Breast epithelium (tissue), 3 donors: ENCODE measurements at regions not wholly inside any gene's neighbourhood (a gene's known extent, or its start where the extent isn't known, plus 50 kb on each side); places are given as distances from the start of the nearest gene placed in this dataset.

Source experiments
- CTCF ChIP-seq, 3 donors: fragments of 450-650 bp; IDR thresholded peaks; one replicate each; pipeline ENCODE4 v1.5.1; 2016 to 2017; ENCODE audit warnings: antibody characterized with exemption in 3 of 3, mild to moderate bottlenecking in 3 of 3, moderate library complexity in 3 of 3
- POLR2A ChIP-seq: fragments of 450-650 bp; IDR thresholded peaks from one replicate; pipeline ENCODE4 v1.6.1; 2016; ENCODE audit warnings: antibody characterized with exemption, mild to moderate bottlenecking, moderate library complexity
- POLR2AphosphoS5 ChIP-seq, 3 donors: sonication (generic); formaldehyde crosslinking; IDR thresholded peaks; one replicate each; pipeline ENCODE4 v1.6.1; 2017; ENCODE audit warnings: antibody characterized with exemption in 3 of 3

- TF ChIP-seq POLR2A, result no peak
- no peak for TF ChIP-seq CTCF (IDR thresholded peaks at IDR 0.05)
- TF ChIP-seq POLR2AphosphoS5 (IDR thresholded peaks at IDR 0.05), result no peak
Observed at GRCh38 chr3:82240322-82240721, 478.9 kb upstream of the GBE1 start.
